GM23338 (cell line): ENCODE measurements at regions not wholly inside any gene's neighbourhood (a gene's known extent, or its start where the extent isn't known, plus 50 kb on each side); places are given as distances from the start of the nearest gene placed in this dataset.

Experiments used
- ATAC-seq: fragments of 200-7000 bp; cut with Tn5 transposase; 3 replicates; pipeline ENCODE4 v1.9.1; 2020
- DNase-seq: peaks from one replicate; pipeline ENCODE4 v3.0.0-alpha.2; 2015; ENCODE audit warnings: low spot score
- H2AFZ ChIP-seq: fragments of 200-600 bp; sonication (generic); 2 replicates; pipeline ENCODE4 v1.8.0; 2016; ENCODE audit warnings: antibody characterized with exemption, mild to moderate bottlenecking, moderate library complexity
- H3F3A ChIP-seq: fragments of 200-600 bp; sonication (generic); replicated peaks from 2 replicates; pipeline ENCODE4 v1.8.0; 2017; ENCODE audit warnings: antibody characterized with exemption, mixed run types, low read depth
- H3K27ac ChIP-seq: fragments of 200-600 bp; sonication (generic); 2 replicates; pipeline ENCODE4 v1.6.1; 2016; ENCODE audit warnings: low read depth
- H3K27me3 ChIP-seq: fragments of 200-600 bp; sonication (generic); 2 replicates; pipeline ENCODE4 v1.8.0; 2016; ENCODE audit warnings: mild to moderate bottlenecking, mixed run types, moderate library complexity; ENCODE audit not compliant: insufficient read depth
- H3K36me3 ChIP-seq: fragments of 200-600 bp; sonication (generic); 2 replicates; pipeline ENCODE4 v1.8.0; 2016; ENCODE audit warnings: mild to moderate bottlenecking; ENCODE audit not compliant: insufficient read depth
- H3K4me1 ChIP-seq: fragments of 200-600 bp; sonication (generic); 2 replicates; pipeline ENCODE4 v1.8.0; 2016; ENCODE audit warnings: mild to moderate bottlenecking, moderate library complexity; ENCODE audit not compliant: insufficient read depth
- H3K4me2 ChIP-seq: fragments of 200-600 bp; sonication (generic); 2 replicates; pipeline ENCODE4 v1.7.1; 2017; ENCODE audit warnings: mixed run types
- H3K4me3 ChIP-seq: fragments of 200-600 bp; sonication (generic); 2 replicates; pipeline ENCODE4 v1.6.1; 2016; ENCODE audit warnings: mixed run types
- H3K79me2 ChIP-seq: fragments of 200-600 bp; sonication (generic); replicated peaks from 2 replicates; pipeline ENCODE4 v1.8.0; 2017; ENCODE audit warnings: mild to moderate bottlenecking; ENCODE audit not compliant: insufficient read depth
- H3K9me2 ChIP-seq: fragments of 200-600 bp; sonication (generic); 2 replicates; pipeline ENCODE4 v1.8.0; 2017; ENCODE audit not compliant: insufficient read depth
- H4K20me1 ChIP-seq: fragments of 200-600 bp; sonication (generic); replicated peaks from 2 replicates; pipeline ENCODE4 v1.8.0; 2017; ENCODE audit warnings: mild to moderate bottlenecking; ENCODE audit not compliant: insufficient read depth
- H3K27ac Mint-ChIP-seq: 2 replicates; pipeline ENCODE4 v1.8.0; 2020; ENCODE audit warnings: inconsistent platforms, mild to moderate bottlenecking, moderate library complexity, mixed read lengths
- H3K27me3 Mint-ChIP-seq: 3 replicates; pipeline ENCODE4 v1.8.0; 2022; ENCODE audit warnings: low read depth, mild to moderate bottlenecking, moderate library complexity, mixed read lengths, inconsistent platforms; ENCODE audit not compliant: insufficient read depth, poor library complexity
- H3K36me3 Mint-ChIP-seq: 3 replicates; pipeline ENCODE4 v1.8.0; 2021; ENCODE audit warnings: low read depth, mild to moderate bottlenecking, inconsistent platforms, moderate library complexity, mixed read lengths
- H3K4me1 Mint-ChIP-seq: 3 replicates; pipeline ENCODE4 v1.8.0; 2020; ENCODE audit warnings: mild to moderate bottlenecking, inconsistent platforms, mixed read lengths
- H3K4me3 Mint-ChIP-seq: 3 replicates; pipeline ENCODE4 v1.8.0; 2021; ENCODE audit warnings: moderate library complexity, mild to moderate bottlenecking, inconsistent platforms, mixed read lengths
- H3K9me3 Mint-ChIP-seq: 3 replicates; pipeline ENCODE4 v1.8.0; 2020; ENCODE audit warnings: moderate library complexity, mild to moderate bottlenecking, inconsistent platforms, mixed read lengths
- CREB1 ChIP-seq: fragments of 250-450 bp; sonication (Bioruptor Pico); IDR thresholded peaks from 2 replicates; pipeline ENCODE4 v1.5.0; 2020; ENCODE audit warnings: low read depth, mild to moderate bottlenecking, moderate library complexity
- CTCF ChIP-seq, 2 experiments: fragments of 200-600 bp in 1 of 2; sonication (generic) in 1 of 2; conservative IDR thresholded peaks; 2 replicates each; pipeline versions ENCODE4 v1.5.1 to v1.6.1; 2016 to 2017; ENCODE audit warnings: antibody characterized with exemption in 2 of 2, low read depth in 2 of 2, mild to moderate bottlenecking in 2 of 2, moderate library complexity in 1 of 2
- EZH2 ChIP-seq: fragments of 200-600 bp; sonication (generic); IDR thresholded peaks from one replicate; pipeline ENCODE4 v1.8.0; 2017; ENCODE audit warnings: antibody characterized with exemption, mild to moderate bottlenecking, low read depth; ENCODE audit not compliant: unreplicated experiment
- EZH2phosphoT487 ChIP-seq: fragments of 200-600 bp; sonication (generic); IDR thresholded peaks from one replicate; pipeline ENCODE4 v1.8.1; 2018; ENCODE audit warnings: antibody characterized with exemption; ENCODE audit not compliant: unreplicated experiment
- NANOG ChIP-seq: IDR thresholded peaks from 2 replicates; pipeline ENCODE4 v1.6.1; 2016; ENCODE audit warnings: antibody characterized with exemption, borderline replicate concordance
- POLR2AphosphoS5 ChIP-seq: IDR thresholded peaks from 2 replicates; pipeline ENCODE4 v1.6.1; 2016; ENCODE audit warnings: antibody characterized with exemption, low read depth
- REST ChIP-seq: IDR thresholded peaks from one replicate; pipeline ENCODE4 v1.6.1; 2018; ENCODE audit warnings: antibody characterized with exemption; ENCODE audit not compliant: unreplicated experiment
- STAT1 ChIP-seq: IDR thresholded peaks from one replicate; pipeline ENCODE4 v1.6.1; 2016; ENCODE audit warnings: antibody characterized with exemption; ENCODE audit not compliant: unreplicated experiment
- ZNF114 ChIP-seq: fragments of 250-450 bp; sonication (Bioruptor Pico); IDR thresholded peaks from 2 replicates; pipeline ENCODE4 v1.5.0; 2020; ENCODE audit warnings: mild to moderate bottlenecking, moderate library complexity
- ZNF331 ChIP-seq: fragments of 250-450 bp; sonication (Bioruptor Pico); IDR thresholded peaks from 2 replicates; pipeline ENCODE4 v1.5.0; 2020; ENCODE audit warnings: low read depth, mild to moderate bottlenecking, moderate library complexity
- ZNF462 ChIP-seq: fragments of 250-450 bp; sonication (Bioruptor Pico); IDR thresholded peaks from 2 replicates; pipeline ENCODE4 v1.5.0; 2020; ENCODE audit warnings: mild to moderate bottlenecking, moderate library complexity

GRCh38 chr18:44601447-44601846, 79.2 kb upstream of the SETBP1 start (continued):
- no peak for TF ChIP-seq ZNF462 (CRISPR knock-in tag)
- TF ChIP-seq STAT1 = no peak
- TF ChIP-seq EZH2 = no peak

GRCh38 chr18:44602380-44602779, 78.3 kb upstream of the SETBP1 start:
- Mint-ChIP-seq H3K4me3 (no peak overlapping the region), H3K36me3 (no peaks in the 10 kb centered on the region), H3K27me3 (no peaks in the 10 kb centered on the region), H3K27ac (no peak overlapping the region), H3K4me1 (peaks cover 16% of the 10 kb centered on the region), H3K9me3 (peaks cover 3% of the 10 kb centered on the region; the same call in 1 of the 3 replicates)
- Histone ChIP-seq H3K4me1 (no peaks in the 10 kb centered on the region), H3F3A (no peaks in the 10 kb centered on the region), H3K27me3 (no peaks in the 10 kb centered on the region), H2AFZ (no peak overlapping the region), H3K79me2 (no peaks in the 10 kb centered on the region), H4K20me1 (no peaks in the 10 kb centered on the region), H3K4me3 (no peak overlapping the region), H3K4me2 (no peak overlapping the region), H3K36me3 (no peaks in the 10 kb centered on the region), H3K27ac (no peak overlapping the region), H3K9me2 (peaks cover 17% of the 10 kb centered on the region)
- ATAC-seq = no peak
- DNase-seq = no peak
- TF ChIP-seq ZNF331 (no peak), POLR2AphosphoS5 (no peak), NANOG (no peak), CREB1 (CRISPR knock-in tag) (no peak), CTCF (conservative IDR thresholded peaks at IDR 0.05; ENCODE audit: low read depth in 2 of 2) (no peak), REST (no peak), ZNF114 (CRISPR knock-in tag) (no peak), EZH2phosphoT487 (no peak), STAT1 (no peak)
